ENCODE measurements at regions not wholly inside any gene's neighbourhood (a gene's known extent, or its start where the extent isn't known, plus 50 kb on each side); places are given as distances from the start of the nearest gene placed in this dataset.
"Not testable (repeated sequence)": the region's sequence is repeated elsewhere in the genome, so short reads cannot be mapped to it uniquely, and the experiment has no call there.

GRCh38 chr1:120357046-120357445 is 57.8 kb upstream of the NBPF8 start:
- not testable (repeated sequence) for DNase-seq (ENCODE audit: low spot score)

- DNase-seq (ENCODE audit: low spot score), result not testable (repeated sequence)
Measured at GRCh38 chr1:120356170-120356569, 58.7 kb upstream of the NBPF8 start.

- peak; percentile 32 for DNase-seq (ENCODE audit: low spot score)
Measured at GRCh38 chr1:120354618-120355184, 60.1 kb upstream of the NBPF8 start.

- DNase-seq (ENCODE audit: low spot score), result not testable (repeated sequence)
Measured at GRCh38 chr1:120342231-120343073, 72.4 kb upstream of the NBPF8 start.

GRCh38 chr1:120341756-120342155 is 73.1 kb upstream of the NBPF8 start:
- not testable (repeated sequence) for DNase-seq (ENCODE audit: low spot score)

GRCh38 chr1:120340838-120341751 is 73.7 kb upstream of the NBPF8 start:
- DNase-seq (ENCODE audit: low spot score), result not testable (repeated sequence)

GRCh38 chr1:120315738-120316137 is 99.1 kb upstream of the NBPF8 start:
- DNase-seq (ENCODE audit: low spot score), result not testable (repeated sequence)

GRCh38 chr1:120311930-120312329 is 102.9 kb upstream of the NBPF8 start:
- not testable (repeated sequence) for DNase-seq (ENCODE audit: low spot score)

- DNase-seq (ENCODE audit: low spot score), result not testable (repeated sequence)
Measured at GRCh38 chr1:120308940-120309578, 105.8 kb upstream of the NBPF8 start.

GRCh38 chr1:120305046-120305445 is 109.8 kb upstream of the NBPF8 start:
- not testable (repeated sequence) for DNase-seq (ENCODE audit: low spot score)

- DNase-seq (ENCODE audit: low spot score), result not testable (repeated sequence)
Measured at GRCh38 chr1:120304341-120304740, 110.5 kb upstream of the NBPF8 start.

- DNase-seq (ENCODE audit: low spot score), result not testable (repeated sequence)
Measured at GRCh38 chr1:120299433-120300057, 115.3 kb upstream of the NBPF8 start.

- not testable (repeated sequence) for DNase-seq (ENCODE audit: low spot score)
Measured at GRCh38 chr1:120298487-120298886, 116.3 kb upstream of the NBPF8 start.

GRCh38 chr1:120297345-120297953 is 117.4 kb upstream of the NBPF8 start:
- not testable (repeated sequence) for DNase-seq (ENCODE audit: low spot score)

- not testable (repeated sequence) for DNase-seq (ENCODE audit: low spot score)
Measured at GRCh38 chr1:120290105-120290504, 113.8 kb upstream of the SEC22B start.

GRCh38 chr1:120289601-120290074 is 113.3 kb upstream of the SEC22B start:
- DNase-seq (ENCODE audit: low spot score), result not testable (repeated sequence)

- not testable (repeated sequence) for DNase-seq (ENCODE audit: low spot score)
Measured at GRCh38 chr1:120288814-120289600, 112.7 kb upstream of the SEC22B start.

GRCh38 chr1:120288167-120288566 is 111.8 kb upstream of the SEC22B start:
- not testable (repeated sequence) for DNase-seq (ENCODE audit: low spot score)

GRCh38 chr1:120282744-120283464 is 106.6 kb upstream of the SEC22B start:
- not testable (repeated sequence) for DNase-seq (ENCODE audit: low spot score)

Data from hematopoietic multipotent progenitor cell treated with erythropoietin and hydrocortisone succinate and interleukin-3 and kit ligand, for 17 days (in vitro differentiated cells).